GM13977 (cell line): ENCODE measurements at regions not wholly inside any gene's neighbourhood (a gene's known extent, or its start where the extent isn't known, plus 50 kb on each side); places are given as distances from the start of the nearest gene placed in this dataset.

Source experiments
- DNase-seq: peaks from one replicate; pipeline ENCODE4 v3.0.0; 2012; ENCODE audit warnings: low spot score
- in situ Hi-C: fragments of 300-500 bp; cut with MboI; formaldehyde crosslinking; loops from one replicate; pipeline ENCODE4 v1.12.0; 2022; ENCODE audit warnings: low sequenced_read_pairs, low pct_unique_long_range_greater_than_20kb, mixed read lengths, inconsistent platforms; ENCODE audit not compliant: unreplicated experiment
- TF ChIP-seq, protein P1 (sequence below): IDR thresholded peaks from 2 replicates; pipeline ENCODE4 v1.5.1; 2012; ENCODE audit warnings: mild to moderate bottlenecking, control low read depth; ENCODE audit not compliant: insufficient read depth; ENCODE audit errors: extremely low read depth, missing control alignments

DNA sequence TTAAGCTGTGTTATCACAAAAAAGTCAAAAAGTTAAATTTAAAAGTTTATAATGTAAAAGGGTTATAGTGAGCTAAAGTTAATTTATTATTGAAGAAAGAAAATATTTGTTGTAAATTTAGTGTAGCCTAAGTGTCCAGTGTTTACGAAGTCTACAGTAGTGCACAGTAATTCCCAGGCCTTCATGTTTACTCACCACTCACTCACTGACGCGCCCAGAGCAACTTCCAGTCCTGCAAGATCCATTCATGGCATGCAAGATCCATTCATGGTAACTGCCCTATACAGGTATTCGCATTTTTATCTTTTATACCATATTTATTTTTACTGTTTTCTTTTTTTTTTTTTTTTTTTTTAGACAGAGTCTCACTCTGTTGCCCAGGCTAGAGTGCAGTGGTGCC is 69.5 kb downstream of the TPRA1 start:
- in situ Hi-C loops, result no loop called here
- TF ChIP-seq, protein P1, sequence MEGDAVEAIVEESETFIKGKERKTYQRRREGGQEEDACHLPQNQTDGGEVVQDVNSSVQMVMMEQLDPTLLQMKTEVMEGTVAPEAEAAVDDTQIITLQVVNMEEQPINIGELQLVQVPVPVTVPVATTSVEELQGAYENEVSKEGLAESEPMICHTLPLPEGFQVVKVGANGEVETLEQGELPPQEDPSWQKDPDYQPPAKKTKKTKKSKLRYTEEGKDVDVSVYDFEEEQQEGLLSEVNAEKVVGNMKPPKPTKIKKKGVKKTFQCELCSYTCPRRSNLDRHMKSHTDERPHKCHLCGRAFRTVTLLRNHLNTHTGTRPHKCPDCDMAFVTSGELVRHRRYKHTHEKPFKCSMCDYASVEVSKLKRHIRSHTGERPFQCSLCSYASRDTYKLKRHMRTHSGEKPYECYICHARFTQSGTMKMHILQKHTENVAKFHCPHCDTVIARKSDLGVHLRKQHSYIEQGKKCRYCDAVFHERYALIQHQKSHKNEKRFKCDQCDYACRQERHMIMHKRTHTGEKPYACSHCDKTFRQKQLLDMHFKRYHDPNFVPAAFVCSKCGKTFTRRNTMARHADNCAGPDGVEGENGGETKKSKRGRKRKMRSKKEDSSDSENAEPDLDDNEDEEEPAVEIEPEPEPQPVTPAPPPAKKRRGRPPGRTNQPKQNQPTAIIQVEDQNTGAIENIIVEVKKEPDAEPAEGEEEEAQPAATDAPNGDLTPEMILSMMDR, result no peak
- no peak for DNase-seq

DNA sequence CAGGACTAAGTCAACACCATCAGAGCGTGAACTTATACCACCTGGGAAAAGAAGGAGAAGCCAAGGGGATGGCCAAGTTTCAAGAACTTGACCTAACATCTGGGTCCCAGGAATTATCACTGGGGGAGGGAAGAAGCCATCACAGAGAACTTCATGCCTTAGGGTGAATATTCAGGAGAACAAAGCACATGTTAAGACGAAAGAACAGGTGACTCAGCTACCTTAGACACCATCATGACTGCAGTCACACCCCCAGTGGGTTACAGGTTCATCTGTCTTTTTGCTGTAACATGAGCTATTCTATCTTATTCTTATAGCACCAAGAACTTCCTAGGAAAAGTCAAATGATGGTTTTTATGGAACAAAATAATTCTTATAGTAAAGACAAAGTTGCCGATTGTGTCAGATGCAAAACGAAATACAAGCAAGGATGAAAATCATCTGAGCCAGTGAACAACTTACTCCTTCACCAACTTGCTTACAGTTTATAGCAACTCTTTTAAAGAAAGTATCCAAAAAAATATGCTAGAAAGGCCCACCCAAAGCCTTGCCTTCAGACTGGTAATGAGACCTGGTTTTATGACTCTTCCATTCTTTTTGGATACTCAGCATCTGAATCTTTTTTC is 72.0 kb downstream of the TPRA1 start:
- no peak for DNase-seq
- in situ Hi-C loops, result no loop called here
- TF ChIP-seq, protein P1, result no peak

DNA sequence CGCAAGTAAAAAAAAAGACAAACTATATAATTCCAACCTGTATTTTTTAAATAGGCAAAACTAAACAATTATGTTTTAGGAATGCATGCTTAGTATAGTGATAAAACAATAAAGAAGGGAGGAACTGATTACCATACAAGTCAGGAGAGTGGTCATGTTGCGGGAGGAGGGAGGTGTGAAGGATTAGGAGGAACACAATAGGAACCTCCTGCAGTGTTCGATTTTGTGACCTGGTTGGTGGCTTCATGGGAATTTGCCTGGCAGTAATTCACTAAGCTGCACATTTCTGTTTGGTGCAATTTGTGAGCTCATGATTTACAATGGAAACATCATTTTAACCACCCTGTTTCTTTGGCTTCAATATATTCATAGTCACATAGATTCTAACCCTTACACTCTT is 78.3 kb downstream of the TPRA1 start:
- in situ Hi-C loops, result no loop called here
- TF ChIP-seq, protein P1, result no peak
- DNase-seq, result no peak

DNA sequence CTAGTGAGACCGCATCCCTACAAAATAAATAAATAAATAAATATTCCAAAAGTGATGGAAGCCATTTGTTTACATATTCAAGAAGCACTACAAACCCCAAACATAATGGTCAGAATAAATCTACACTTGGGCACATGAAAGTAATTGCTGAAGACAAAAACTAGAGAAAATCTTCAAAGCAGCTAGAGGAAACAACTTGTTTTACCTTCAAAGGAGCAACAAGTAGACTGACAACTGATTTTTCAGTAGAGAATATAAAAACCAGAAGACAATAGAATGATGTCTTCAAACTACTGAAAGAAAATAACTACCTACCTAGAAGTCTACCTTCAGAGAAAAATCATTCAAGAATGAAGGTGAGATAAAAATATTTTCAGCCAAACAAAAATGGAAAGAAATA is 89.4 kb downstream of the TPRA1 start:
- TF ChIP-seq, protein P1, result no peak
- no peak for DNase-seq
- in situ Hi-C loops, result no loop called here

DNA sequence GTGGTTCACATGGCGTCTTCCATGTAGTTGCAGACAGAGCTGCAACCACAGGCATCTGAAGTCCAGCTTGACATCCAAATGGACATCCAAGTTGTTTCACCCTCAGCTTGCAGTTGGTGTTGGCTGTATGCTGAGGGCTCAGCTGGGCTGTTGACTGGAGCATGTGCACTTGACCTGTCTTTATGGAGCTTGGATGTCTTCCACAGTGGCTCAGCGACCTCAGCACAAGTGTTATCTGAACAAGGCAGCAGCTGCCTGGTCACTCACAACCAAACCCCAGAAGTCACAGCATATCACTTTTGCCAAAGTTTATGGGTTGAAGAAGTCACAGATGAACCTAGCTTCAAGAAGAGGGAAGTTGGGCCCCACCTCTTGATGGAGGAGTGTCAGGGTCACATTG is 92.9 kb downstream of the TPRA1 start:
- no peak for DNase-seq
- in situ Hi-C loops, result no loop called here
- TF ChIP-seq, protein P1, result no peak

DNA sequence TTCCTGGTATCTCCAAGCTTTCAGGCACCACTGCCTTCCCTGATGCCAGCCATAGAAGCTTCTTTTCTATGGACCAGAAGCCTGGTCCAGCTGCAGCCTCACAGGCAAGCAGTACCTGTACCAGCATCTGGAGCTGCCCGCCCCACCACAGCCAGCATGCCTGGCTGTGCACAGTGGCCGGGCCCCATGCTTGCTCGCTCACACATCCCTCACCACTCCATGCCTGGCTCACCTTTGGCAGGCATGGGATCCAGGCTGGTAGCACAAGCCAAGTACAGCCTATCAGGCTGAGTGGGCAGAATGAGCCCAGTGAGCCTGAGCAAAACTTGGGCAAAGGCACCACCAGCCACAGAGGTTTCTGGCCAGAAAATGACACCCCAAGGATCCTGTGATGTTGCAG is 93.4 kb downstream of the TPRA1 start:
- in situ Hi-C loops, result no loop called here
- TF ChIP-seq, protein P1, result no peak
- DNase-seq, result no peak
